H1 (cell line): ENCODE measurements at regions not wholly inside any gene's neighbourhood (a gene's known extent, or its start where the extent isn't known, plus 50 kb on each side); places are given as distances from the start of the nearest gene placed in this dataset.

Experiments used
- BACH1 ChIP-seq: IDR thresholded peaks from 2 replicates; pipeline ENCODE4 v1.6.1; 2012; ENCODE audit warnings: low read length, improper control_type of control experiment
- KDM1A ChIP-seq: fragments of 200-600, 300-600 bp; sonication (generic); IDR thresholded peaks from 2 replicates; pipeline ENCODE4 v1.7.1; 2016; ENCODE audit warnings: mild to moderate bottlenecking, low read length, borderline replicate concordance
- POLR2A ChIP-seq, 2 experiments: IDR thresholded peaks; 1 replicate in 1 of 2; 2 replicates in 1 of 2; pipeline ENCODE4 v1.6.1; 2011; ENCODE audit warnings: low read depth in 2 of 2, low read length in 2 of 2, mild to moderate bottlenecking in 2 of 2; ENCODE audit errors: control extremely low read depth in 1 of 2
- RFX5 ChIP-seq: IDR thresholded peaks from 2 replicates; pipeline ENCODE4 v1.6.1; 2011; ENCODE audit warnings: low read depth, low read length, improper control_type of control experiment, borderline replicate concordance
- USF2 ChIP-seq: IDR thresholded peaks from 2 replicates; pipeline ENCODE4 v1.6.1; 2011; ENCODE audit warnings: low read length, improper control_type of control experiment

DNA sequence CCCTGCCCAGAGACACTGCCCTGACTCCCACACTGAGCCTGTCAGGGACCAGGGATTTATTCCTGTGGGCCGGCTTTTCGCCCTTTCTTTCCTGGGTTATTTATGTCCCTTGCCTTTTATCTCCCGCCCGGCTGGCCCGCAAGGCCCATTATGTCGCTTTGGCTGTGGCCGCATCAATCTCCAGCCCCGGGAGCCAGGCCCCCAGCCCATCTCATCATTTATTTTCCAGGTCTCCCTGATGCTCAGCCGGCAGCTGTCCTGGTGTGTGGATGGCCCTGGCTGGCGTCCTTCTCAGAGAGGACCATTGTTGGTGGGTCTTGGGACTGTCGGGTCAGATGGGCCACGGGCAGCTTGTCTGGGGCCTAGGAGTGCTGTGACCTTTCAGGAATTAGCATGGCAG is 82.3 kb downstream of the FAM241B start (continued):
- TF ChIP-seq USF2 (no peak), BACH1 (no peak), RFX5 (no peak), POLR2A (IDR thresholded peaks at IDR 0.05; ENCODE audit: control extremely low read depth in 1 of 2, low read depth in 2 of 2, low read length in 2 of 2) (no peak), KDM1A (no peak)
